ENCODE measurements at regions not wholly inside any gene's neighbourhood (a gene's known extent, or its start where the extent isn't known, plus 50 kb on each side); places are given as distances from the start of the nearest gene placed in this dataset.

DNA sequence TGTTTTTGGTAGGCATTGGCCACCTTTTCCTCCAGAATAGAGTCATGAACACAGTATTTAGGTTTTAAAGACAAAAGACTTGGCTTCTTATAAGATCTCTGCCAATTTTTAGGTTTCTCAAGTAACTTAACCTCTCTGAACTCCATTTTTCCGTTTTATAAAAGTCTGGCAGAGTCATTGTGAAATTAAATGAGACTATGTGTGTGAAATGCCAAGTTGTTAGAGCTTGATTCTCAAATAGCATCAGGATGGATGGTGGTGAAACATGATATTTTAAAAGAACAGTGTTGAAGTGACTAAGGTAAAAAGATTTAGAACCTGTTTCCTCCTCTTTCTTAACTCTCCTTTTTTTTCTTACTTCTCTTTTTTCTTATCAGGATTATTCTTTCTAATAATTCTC lies 617.7 kb upstream of the SLITRK1 start:
- intact Hi-C loops (cut with DNase I; ENCODE audit: low total_unique reads) = no loop called here
- TF ChIP-seq, protein P1, sequence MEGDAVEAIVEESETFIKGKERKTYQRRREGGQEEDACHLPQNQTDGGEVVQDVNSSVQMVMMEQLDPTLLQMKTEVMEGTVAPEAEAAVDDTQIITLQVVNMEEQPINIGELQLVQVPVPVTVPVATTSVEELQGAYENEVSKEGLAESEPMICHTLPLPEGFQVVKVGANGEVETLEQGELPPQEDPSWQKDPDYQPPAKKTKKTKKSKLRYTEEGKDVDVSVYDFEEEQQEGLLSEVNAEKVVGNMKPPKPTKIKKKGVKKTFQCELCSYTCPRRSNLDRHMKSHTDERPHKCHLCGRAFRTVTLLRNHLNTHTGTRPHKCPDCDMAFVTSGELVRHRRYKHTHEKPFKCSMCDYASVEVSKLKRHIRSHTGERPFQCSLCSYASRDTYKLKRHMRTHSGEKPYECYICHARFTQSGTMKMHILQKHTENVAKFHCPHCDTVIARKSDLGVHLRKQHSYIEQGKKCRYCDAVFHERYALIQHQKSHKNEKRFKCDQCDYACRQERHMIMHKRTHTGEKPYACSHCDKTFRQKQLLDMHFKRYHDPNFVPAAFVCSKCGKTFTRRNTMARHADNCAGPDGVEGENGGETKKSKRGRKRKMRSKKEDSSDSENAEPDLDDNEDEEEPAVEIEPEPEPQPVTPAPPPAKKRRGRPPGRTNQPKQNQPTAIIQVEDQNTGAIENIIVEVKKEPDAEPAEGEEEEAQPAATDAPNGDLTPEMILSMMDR (IDR thresholded peaks at IDR 0.05) = no peak
- no peak for TF ChIP-seq POLR2A (IDR thresholded peaks at IDR 0.05)
- no peak for TF ChIP-seq POLR2AphosphoS5 (IDR thresholded peaks at IDR 0.05)
- H3K4me3 ChIP-seq = no peak overlapping the region
- DNase-seq (ENCODE audit: low spot score in 2 of 2) = no peak
- H3K27ac ChIP-seq = no peak overlapping the region
- no peaks in the 10 kb centered on the region for H3K27me3 ChIP-seq
- no peaks in the 10 kb centered on the region for H3K4me1 ChIP-seq
- no peaks in the 10 kb centered on the region for H3K9me3 ChIP-seq
- no peaks in the 10 kb centered on the region for H3K36me3 ChIP-seq

DNA sequence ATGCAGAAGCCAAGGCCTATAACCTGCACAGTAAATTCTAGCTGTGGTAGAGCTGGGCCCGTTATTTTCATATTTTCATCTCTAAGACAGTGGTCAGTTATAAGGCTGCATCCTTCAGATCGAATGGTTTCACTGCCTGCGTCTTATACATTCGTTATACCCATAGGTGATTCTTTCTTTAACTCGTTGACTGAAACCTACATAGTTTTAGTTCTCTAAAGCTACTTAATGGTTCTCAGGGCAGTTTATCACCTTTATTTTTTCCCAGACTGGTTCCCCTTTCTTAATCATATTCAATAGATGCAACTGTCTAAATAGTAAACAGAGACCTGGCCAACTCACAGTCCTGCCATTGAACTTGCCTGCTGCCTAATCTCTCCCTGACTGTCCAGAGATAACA lies 615.3 kb upstream of the SLITRK1 start:
- H3K27ac ChIP-seq = no peak overlapping the region
- no peaks in the 10 kb centered on the region for H3K9me3 ChIP-seq
- H3K4me3 ChIP-seq = no peak overlapping the region
- TF ChIP-seq POLR2A (IDR thresholded peaks at IDR 0.05) = no peak
- TF ChIP-seq, protein P1 (IDR thresholded peaks at IDR 0.05) = no peak
- TF ChIP-seq POLR2AphosphoS5 (IDR thresholded peaks at IDR 0.05) = no peak
- H3K4me1 ChIP-seq = no peaks in the 10 kb centered on the region
- H3K27me3 ChIP-seq = no peaks in the 10 kb centered on the region
- no peaks in the 10 kb centered on the region for H3K36me3 ChIP-seq
- intact Hi-C loops (cut with DNase I; ENCODE audit: low total_unique reads) = loop anchor here (2.0 kb wide), 1 partner anchor 13 kb away; no protein-coding TSS in a partner anchor
- DNase-seq (ENCODE audit: low spot score in 2 of 2) = no peak

DNA sequence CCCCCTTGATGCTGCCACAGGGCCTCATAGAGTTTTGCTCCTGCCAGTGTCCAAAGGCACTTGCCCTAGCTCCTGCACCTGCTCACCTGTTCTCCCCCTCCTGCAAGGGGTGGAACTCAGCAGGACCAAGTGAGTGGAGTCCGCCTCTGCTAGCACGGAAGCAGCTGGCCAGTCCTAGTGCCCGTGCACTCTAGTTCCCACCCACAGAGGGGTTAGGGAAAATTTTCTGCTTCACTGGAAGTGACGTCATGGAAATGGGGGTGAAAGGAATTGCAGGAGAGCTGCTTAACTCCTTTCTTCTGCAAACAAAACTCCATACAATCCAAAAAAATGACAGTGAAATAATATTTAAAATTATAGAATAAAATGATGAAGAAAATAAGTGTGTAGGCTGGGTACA lies 609.7 kb upstream of the SLITRK1 start:
- Histone ChIP-seq H3K27me3 (no peaks in the 10 kb centered on the region), H3K4me1 (no peaks in the 10 kb centered on the region), H3K36me3 (no peaks in the 10 kb centered on the region), H3K27ac (no peak overlapping the region), H3K4me3 (no peak overlapping the region), H3K9me3 (no peaks in the 10 kb centered on the region)
- DNase-seq (ENCODE audit: low spot score in 2 of 2) = no peak
- intact Hi-C loops (cut with DNase I; ENCODE audit: low total_unique reads) = no loop called here
- TF ChIP-seq POLR2AphosphoS5 (IDR thresholded peaks at IDR 0.05) (no peak), POLR2A (IDR thresholded peaks at IDR 0.05) (no peak)
- TF ChIP-seq, protein P1 (IDR thresholded peaks at IDR 0.05) = no peak

DNA sequence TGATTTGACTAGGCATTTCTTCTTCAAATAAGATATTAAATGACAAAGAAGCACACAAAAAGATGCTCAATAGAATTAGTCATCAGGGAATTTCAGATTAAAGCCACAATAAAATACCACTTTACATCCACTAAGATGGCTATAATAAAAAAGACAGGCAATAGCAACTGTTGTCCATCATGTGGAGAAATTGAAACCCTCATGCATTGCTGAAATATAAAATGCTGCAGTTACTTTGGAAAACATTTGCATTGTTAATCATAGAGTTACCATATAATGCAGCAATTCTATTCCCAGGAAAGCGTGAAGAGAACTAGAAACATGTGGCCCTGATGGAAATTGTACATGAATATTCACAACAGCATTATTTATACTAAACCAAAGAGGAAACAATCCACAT lies 605.5 kb upstream of the SLITRK1 start:
- no peaks in the 10 kb centered on the region for H3K9me3 ChIP-seq
- H3K4me1 ChIP-seq = no peaks in the 10 kb centered on the region
- no peak overlapping the region for H3K4me3 ChIP-seq
- no peak overlapping the region for H3K27ac ChIP-seq
- TF ChIP-seq POLR2AphosphoS5 (IDR thresholded peaks at IDR 0.05) = no peak
- TF ChIP-seq POLR2A (IDR thresholded peaks at IDR 0.05) = no peak
- TF ChIP-seq, protein P1 (IDR thresholded peaks at IDR 0.05) = no peak
- H3K27me3 ChIP-seq = no peaks in the 10 kb centered on the region
- peaks cover 2% of the 10 kb centered on the region for H3K36me3 ChIP-seq
- no peak for DNase-seq (ENCODE audit: low spot score in 2 of 2)
- intact Hi-C loops (cut with DNase I; ENCODE audit: low total_unique reads) = no loop called here

DNA sequence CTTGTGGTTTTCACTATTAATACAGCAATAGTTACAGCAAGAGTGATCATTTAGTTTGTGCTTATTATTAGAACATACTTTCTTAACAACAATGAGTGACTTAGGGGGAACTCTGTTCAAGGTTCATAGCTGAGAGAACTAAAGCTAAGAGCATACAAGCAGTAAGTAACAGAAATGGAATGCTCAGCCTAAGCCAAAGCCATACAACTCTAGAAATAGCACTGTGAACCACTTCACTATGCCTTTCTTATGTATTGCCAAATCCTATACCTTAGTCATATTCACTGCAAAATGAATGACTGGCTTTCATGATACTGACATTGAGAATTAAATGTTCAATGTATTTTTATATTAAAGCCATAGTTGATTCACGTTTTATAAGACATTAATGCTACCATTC lies 599.7 kb upstream of the SLITRK1 start:
- Histone ChIP-seq H3K4me1 (no peaks in the 10 kb centered on the region), H3K36me3 (peaks cover 2% of the 10 kb centered on the region), H3K4me3 (no peak overlapping the region), H3K27ac (no peak overlapping the region), H3K27me3 (no peaks in the 10 kb centered on the region), H3K9me3 (no peaks in the 10 kb centered on the region)
- TF ChIP-seq POLR2AphosphoS5 (IDR thresholded peaks at IDR 0.05) = no peak
- no peak for TF ChIP-seq POLR2A (IDR thresholded peaks at IDR 0.05)
- TF ChIP-seq, protein P1 (IDR thresholded peaks at IDR 0.05) = no peak
- DNase-seq (ENCODE audit: low spot score in 2 of 2) = no peak
- intact Hi-C loops (cut with DNase I; ENCODE audit: low total_unique reads) = no loop called here

Data from breast epithelium (tissue), 4 donors.